HG03159 (cell line): ENCODE measurements at regions not wholly inside any gene's neighbourhood (a gene's known extent, or its start where the extent isn't known, plus 50 kb on each side); places are given as distances from the start of the nearest gene placed in this dataset.
"Not testable (repeated sequence)": the region's sequence is repeated elsewhere in the genome, so short reads cannot be mapped to it uniquely, and the experiment has no call there.

Source experiments
- ATAC-seq: cut with Tn5 transposase; IDR thresholded peaks from one replicate; pipeline ENCODE4 v1.9.1; 2021; ENCODE audit warnings: mild to moderate bottlenecking, moderate library complexity; ENCODE audit not compliant: unreplicated experiment

GRCh38 chr16:49003992-49004391 is 277.6 kb downstream of the CBLN1 start:
- no peak for ATAC-seq

DNA sequence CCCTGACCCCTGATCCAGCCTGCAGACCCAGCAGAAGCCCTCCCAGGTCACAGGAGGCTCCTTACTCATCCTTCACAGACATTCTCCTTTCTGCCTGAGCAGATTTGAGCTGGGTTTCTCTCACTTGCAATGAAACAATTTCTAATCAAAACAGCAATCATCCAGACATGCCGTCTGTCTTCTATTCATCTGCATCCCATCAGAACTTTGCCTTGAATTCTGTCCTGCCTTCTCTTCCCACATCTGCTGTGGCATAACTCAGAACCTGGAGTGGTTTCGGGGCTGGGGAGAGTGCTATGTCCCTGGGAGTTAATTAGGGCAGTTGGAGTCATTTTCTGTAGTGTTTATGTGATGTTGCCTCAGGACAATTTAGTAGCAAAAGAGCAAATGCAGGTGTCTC is 278.6 kb downstream of the CBLN1 start:
- no peak for ATAC-seq

- no peak for ATAC-seq
Observed at GRCh38 chr16:49000594-49000993, 281.0 kb downstream of the CBLN1 start.

DNA sequence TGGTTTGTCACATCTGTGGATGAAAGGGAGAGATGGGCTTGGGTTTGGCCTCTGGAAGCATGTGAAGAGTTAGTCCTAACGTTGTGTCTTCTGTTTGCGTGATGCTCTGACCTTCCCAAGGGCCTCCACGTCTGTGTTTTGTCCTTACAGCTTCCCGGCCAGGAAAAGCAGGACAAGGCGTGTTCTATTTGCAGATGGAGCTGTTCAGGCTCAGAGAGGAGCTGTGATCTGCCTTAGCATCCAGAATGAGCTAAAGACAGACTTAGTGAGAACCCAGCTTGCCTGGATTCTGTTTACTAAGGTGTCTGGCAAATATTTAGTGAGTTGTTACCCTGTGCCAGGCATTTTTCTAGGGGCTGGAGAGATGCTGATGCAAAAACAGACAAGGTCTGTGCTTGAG is 282.1 kb downstream of the CBLN1 start:
- ATAC-seq: no peak

DNA sequence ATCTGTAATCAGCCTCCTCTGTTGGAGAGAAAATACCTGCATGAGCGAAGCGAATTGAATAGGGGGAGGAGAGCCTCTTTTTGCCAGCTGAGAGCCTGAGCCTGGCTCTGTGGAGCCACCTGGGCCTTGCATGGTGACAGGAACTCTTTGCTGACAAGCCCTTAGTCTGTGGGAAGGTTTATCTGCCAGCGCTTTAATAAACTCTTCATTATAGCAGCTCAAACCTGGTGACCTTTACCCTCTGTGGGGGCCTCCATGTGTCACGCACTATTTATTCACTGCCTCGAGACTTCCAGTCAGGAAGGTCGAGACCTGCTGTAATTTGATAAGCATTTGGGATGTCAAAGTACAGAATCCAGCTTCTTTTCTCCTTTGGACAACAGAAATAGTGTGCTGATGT is 282.6 kb downstream of the CBLN1 start:
- no peak for ATAC-seq

DNA sequence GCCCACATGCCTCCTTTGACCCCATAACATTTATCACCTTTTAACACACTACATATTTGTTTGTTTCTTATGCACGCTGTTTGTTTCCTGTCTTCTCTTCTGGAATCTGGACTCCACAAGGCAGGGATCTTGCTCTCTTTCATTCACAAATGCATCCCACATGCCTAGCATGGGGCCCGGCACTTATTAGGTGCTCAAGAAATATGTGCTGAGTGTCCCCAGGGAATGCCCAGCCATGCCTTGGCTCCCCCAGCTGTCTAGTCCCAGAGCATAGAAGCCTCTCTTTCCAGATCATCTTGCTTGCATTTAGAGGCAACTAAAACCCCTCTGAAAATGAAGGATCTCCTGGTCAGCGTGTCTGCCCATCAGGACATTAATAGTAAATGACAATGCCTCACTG is 283.7 kb downstream of the CBLN1 start:
- no peak for ATAC-seq

DNA sequence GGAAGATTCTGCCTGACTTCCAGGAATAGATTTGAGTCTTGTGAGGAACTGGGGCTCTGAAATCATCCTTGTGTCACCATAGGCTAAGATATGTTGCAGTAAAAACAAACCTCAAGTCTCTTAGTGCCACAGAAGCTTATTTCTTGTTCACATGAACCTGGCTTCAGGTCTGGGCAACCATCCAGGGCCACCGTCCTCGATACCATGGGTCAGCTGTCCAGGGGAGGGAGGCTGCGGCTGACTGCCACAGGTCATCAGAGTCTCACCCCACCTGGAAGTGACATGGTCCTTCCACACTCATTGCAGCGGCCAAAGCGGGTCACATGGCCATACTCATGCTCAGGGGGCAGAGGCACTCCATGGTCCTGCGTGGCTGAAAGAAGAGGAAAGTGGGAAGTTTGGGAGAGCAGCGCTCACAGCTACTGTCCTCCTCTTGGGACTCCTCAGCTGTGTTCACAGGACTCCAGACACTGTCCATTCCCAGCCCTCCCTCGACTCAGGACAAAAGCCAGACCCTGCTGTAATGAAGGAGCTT is 284.5 kb downstream of the CBLN1 start:
- no peak for ATAC-seq

GRCh38 chr16:48978501-48978900 is 303.1 kb downstream of the CBLN1 start:
- no peak for ATAC-seq

GRCh38 chr16:48972236-48972635 is 309.4 kb downstream of the CBLN1 start:
- ATAC-seq: no peak

GRCh38 chr16:48971571-48972077 is 310.0 kb downstream of the CBLN1 start:
- ATAC-seq: no peak

DNA sequence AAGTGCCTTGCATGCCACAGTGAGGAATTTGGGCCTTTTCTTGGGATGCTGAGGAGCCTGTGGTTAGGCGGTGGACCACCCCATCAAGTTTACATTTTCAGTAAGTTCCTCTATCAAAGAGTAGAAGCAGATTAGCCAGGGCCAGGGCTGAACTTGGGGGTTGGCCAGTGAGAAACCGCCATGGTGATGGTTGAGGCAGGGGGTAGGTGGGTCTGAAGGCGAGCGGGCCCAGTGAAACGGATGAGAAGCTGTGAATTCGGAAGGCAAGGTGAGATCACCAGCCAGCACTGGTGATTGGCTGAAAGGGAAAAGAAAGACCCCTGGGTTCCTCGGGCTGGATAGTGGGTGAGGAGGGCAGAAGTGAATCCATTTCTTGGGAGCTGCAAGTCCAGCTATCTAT is 311.4 kb downstream of the CBLN1 start:
- ATAC-seq: no peak

- ATAC-seq: no peak
Observed at GRCh38 chr16:48969611-48970010, 312.0 kb downstream of the CBLN1 start.

- ATAC-seq: no peak
Observed at GRCh38 chr16:48965386-48965785, 316.3 kb downstream of the CBLN1 start.

- ATAC-seq: no peak
Observed at GRCh38 chr16:48963901-48964615, 317.6 kb downstream of the CBLN1 start.

DNA sequence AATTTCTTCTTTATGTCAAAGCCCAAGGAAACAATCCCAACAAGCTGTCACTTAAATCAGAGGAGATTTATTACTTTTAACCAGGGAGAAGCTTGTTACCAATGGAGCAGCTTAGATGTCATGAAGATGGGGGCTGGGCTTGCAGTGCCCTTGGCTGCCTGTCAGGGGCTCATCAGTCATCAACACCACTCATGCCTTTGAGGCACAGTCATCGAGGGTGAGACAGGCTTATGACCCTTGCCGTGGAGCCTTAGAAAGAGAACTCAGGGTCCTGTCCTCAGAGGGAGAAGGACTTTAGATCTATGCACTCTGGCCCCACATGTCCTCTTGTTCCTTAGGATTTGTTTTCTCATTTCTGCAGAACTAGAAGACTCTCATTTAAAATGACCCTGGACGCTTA is 318.3 kb downstream of the CBLN1 start:
- no peak for ATAC-seq

- ATAC-seq: no peak
Observed at GRCh38 chr16:48961546-48961945, 320.1 kb downstream of the CBLN1 start.

DNA sequence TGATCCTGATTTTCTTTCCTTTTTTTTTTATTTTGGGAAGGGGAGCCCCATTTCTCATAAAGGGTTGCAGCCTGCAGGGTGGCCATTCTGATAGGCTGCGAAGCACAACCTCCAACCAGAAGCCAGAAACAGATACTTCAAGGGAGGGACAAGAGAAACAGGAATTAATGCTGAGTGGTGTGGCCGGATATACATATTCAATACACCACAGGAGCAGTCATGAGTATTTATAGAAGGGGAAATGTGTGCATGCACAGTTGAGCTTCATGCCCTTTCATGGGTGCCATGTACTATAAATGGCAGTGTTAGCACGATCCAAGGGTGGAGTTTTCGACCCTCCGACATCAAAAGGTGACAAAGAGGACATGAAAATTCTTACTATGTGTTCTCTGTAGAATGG is 320.8 kb downstream of the CBLN1 start:
- ATAC-seq: no peak

GRCh38 chr16:48959747-48960146 is 321.9 kb downstream of the CBLN1 start:
- ATAC-seq: no peak

- ATAC-seq: no peak
Observed at GRCh38 chr16:48959204-48959603, 322.4 kb downstream of the CBLN1 start.

DNA sequence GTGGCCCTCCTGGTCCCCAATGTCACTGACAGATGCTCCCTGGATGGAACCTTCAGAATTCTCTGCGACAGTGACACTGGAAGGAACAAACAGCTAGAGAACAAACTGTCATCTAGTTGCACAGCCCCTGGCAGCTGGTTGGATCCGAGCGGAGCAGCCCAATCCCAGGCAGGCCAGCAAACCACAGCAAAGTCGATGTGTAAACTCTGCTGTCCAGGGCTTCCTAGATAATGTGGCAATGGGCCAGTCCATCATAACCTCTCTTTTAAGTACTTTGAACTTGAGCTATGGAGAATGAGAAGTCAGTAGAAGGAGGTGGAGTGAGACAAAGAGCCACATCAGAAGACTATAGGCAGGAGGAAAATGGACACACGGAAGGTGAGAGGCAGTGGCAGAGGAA is 323.0 kb downstream of the CBLN1 start:
- no peak for ATAC-seq

GRCh38 chr16:48956620-48957019 is 325.0 kb downstream of the CBLN1 start:
- no peak for ATAC-seq

DNA sequence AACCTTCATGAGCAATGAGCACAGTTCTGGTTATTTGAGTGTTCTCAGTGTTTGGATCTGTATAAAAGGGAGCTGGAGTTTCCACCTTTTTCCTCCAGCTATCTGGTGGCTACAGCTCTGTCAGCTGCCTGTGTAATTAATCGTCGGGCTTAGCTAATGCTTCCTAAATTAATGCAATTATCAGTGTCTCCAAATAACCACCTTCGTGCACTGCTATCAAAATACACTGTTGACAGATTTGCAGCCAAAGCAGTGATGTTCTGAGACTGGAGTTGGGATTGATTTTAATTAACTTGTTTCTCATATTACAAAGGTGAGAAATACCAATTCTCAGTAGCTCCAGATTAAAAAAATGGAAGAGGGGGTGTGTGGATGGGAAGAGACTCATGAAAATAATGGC is 325.8 kb downstream of the CBLN1 start:
- no peak for ATAC-seq

GRCh38 chr16:48951621-48952125 is 330.0 kb downstream of the CBLN1 start:
- not testable (repeated sequence) for ATAC-seq
